GM21528 (cell line): ENCODE measurements at regions not wholly inside any gene's neighbourhood (a gene's known extent, or its start where the extent isn't known, plus 50 kb on each side); places are given as distances from the start of the nearest gene placed in this dataset.

ENCODE experiments used
- ATAC-seq: cut with Tn5 transposase; IDR thresholded peaks from one replicate; pipeline ENCODE4 v1.9.1; 2021; ENCODE audit warnings: mild to moderate bottlenecking, moderate library complexity; ENCODE audit not compliant: unreplicated experiment, low FRiP score

DNA sequence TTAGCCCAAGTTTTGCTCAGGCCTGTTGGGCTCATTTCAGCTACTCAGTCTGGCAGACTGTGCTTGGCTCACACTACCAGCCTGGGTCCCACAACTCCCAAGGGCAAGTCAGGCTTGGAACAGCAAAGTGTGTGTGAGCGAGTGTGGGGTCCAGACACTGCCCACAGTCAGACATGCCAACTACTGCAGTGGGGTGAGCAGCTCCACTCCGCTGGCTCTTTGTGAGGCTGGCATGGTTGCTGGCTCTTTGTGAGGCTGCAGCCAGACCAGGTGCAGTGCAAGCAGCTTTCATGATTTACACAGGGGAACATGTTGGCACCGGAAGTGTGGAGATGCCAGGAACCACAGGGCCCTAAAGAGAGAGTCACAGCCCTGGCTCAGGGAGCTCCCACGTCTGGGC lies 606.7 kb upstream of the FAM174A start:
- no peak for ATAC-seq

DNA sequence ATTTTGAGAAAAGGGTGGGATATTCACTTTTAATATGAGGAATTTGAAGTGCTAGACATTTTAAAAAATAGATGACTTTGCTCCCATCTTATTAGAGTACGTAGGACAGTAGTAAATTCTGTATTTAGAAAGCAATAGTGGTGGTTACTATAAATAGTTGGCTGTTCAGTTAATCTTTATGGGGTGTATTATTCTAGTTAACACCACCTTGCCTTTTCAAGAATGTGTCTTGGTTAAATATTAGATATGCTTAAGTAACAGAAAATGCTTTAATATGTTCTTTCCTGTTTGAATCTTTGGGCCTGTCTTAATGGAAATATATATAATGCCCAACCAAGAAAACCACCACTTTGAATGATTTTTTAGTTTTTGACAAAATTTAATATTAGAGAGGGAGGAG lies 608.7 kb upstream of the FAM174A start:
- ATAC-seq = no peak

DNA sequence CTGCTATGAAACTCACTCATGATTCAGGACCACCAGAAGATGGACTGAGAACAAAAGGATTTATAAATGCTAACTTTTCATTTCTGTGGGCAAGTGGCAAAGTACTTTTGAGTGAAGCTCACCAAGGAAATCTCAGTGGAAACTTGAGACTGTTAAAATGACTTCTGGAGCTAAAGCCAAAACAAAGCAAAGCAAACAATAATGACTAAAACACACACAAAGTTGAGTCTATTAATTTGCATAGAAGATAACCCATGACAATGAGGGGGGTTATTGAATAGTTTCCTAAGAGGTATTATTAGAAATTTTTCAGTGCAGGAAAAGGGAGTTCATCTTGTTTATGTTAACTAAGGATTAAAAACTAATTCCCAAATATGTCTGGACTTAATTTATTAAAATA lies 612.8 kb upstream of the FAM174A start:
- no peak for ATAC-seq

DNA sequence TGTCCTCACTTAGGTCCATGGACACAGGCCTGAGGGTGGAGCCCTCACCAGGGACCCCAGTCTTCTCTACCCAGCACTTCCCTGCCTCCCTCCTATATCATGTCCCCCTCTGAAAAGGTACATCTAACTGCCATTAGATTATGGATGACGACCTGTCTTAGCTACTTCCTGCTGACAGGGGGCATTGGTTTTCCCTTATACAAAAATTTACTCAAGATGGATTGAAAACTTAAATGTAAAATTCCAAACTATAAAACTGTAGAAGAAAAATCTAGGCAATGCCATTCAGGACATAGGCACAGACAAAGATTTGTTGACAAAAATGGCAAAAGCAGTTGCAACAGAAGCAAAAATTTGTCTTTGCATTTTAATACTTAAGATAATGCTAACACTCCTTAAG lies 623.2 kb upstream of the FAM174A start:
- ATAC-seq = no peak

DNA sequence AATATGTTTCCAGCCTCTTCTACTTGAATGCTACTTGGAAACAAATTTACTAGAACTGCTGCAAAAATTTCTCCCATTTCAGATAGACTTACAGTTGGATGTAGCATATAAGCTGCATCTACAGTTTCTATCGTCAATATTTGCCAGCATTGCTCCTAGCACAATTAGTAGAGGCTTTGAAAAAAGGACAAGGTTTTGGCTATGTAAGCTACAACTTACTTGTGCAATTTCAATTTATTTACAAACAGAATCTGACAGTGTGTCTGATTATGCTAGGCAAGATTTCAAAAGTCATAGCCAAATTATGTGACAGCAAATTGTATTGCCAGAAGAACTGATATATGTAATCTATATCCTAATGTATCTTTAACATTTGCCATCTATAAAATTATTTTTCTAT lies 628.4 kb upstream of the FAM174A start:
- no peak for ATAC-seq

DNA sequence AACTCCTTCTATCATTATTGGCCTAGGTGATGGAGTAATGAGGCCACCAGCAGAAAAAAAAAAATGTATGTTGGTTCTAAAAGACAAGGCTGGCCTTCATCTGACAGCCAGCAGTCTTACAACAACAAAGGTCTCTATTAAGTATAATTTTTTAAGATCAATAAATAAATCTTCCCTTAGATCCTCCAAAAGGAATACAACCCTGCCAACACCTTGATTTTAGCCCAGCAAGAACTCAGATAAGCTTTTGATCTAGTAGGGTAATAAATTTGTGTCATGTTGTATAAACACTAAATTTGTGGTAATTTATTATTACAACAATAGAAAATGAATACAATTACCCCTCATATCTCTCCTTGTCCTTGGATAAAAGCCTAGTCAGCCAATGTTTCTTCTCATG lies 633.2 kb upstream of the FAM174A start:
- no peak for ATAC-seq

DNA sequence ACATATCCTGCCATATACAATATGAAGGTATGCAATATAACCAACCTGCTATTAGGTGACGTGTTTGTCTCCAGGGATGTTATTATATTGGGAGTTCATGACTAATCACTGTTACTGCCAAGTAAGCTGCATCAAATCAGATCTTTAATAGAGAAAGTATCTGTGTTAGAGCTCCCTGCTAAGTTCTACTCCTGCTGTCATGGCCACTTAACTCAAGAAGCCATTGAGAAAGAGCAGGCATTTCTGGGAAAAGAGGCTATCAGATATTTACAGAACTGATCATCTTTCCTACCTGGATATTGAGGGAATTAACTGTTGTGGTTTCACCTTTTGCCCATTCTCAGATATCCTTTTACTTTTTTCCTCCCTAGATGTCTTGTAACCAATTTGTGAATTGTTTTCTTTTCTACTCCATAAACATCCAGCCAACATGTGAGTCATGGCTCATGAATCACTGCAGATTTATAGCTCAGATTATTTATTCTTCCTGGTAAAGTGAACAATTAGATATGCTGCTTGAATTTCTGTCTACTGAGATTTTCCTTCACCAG lies 634.8 kb upstream of the FAM174A start:
- ATAC-seq = no peak

DNA sequence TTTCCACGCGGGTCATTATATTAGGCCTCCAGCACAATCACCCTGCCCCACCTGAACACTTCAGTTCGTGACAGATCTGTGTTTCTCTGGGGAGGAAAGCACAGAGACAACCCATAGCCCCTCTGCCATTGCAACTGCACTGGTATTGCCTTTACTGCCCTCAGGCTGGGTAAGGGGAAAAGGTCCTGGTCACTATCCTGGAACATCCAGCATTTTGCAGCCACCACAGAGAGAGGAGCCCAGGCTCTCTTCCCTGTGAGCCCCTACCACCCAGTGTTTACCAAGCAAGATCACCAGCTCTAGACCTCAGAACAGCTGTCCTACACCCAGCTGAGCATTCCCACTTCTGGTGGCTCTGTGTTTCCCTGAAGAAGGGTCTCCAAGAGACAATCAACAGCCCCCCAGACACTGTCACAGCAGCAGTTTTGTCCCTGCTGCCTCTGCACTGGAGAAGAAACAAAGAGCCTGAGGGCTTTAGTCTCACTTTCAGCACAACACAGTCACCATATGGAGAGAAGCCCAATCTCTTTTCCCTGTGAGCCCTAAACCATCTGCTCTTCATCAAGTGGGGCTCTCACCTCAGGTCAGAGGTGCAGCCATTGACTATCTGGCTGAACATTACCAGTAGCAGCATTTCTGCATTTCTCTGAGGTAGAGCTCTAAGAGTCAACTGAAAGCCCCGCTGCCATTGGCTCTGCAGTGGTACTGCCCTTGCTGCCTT lies 655.2 kb upstream of the FAM174A start:
- no peak for ATAC-seq

DNA sequence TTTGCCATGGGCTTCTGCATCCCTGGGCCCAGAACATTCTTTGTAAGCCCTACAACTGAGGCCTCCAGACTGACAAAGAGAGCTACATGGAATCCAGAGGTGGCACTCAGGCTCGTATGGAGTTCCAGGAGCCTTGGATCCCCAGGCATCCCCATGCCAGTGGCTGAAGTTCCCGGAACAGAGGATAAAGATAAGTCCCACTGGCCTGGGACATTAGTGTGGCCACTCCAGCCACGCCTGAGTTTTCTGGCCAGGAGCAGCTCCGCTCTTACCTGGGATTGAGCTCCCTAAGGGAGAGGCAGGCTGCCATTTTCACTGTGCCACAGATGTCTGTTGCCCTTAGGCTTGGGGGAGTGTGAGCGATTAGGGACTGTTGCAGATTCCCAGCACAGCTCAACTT lies 656.3 kb upstream of the FAM174A start:
- no peak for ATAC-seq

DNA sequence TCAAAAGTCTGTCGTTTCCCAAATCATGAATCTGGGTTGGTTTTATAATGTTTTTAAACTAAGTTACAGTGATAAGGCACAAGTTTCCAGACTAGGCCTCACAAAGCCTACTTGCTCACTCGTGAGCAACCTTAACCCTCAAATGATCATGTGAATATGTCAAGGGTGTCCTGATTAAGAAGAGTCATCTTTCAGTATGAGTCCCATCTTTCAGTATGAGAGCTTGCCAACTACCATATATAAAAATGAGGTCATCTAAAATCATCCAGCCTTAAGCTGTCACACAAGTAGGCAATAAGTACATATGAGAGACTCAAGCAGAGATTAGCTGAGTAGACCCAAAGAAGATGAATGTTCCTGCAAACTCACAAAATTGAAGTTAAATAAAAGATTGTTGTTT lies 668.4 kb upstream of the FAM174A start:
- ATAC-seq = no peak

DNA sequence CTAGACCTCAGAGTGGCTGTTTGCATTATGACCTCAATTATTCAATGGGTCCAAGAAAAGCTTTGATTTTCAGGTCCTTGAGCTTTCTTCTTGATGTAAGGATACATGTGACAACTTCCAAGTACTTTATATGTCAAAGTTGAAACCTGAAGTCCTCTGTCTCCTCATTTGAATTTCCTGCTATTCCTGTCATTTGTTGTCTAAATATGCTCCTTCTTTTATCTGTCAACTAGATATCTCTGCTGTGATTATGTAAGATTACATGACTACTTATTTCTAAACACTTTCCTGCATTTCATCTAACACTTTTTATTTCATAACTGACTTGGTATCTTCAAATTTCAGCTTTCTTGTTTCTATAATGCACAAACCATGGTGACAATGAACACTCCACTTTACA lies 670.0 kb upstream of the FAM174A start:
- no peak for ATAC-seq

DNA sequence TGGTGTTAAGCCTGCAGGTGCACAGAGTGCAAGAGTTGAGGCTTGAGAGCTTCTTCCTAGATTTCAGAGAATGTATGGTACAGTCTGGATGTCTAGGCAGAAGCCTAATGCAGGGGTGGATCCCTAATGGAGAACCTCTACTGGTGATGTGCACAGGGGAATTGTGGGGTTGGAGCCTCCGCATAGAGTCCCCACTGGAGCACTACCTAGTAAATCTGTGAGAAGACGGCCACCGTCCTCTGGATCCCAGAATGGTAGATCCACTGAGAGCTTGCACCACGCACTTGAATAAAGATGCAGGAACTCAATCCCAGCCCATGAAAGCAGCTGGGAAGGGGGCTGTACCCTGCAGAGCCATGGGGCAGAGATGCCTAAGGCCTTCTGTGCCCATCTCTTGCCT lies 699.4 kb upstream of the FAM174A start:
- ATAC-seq = no peak

DNA sequence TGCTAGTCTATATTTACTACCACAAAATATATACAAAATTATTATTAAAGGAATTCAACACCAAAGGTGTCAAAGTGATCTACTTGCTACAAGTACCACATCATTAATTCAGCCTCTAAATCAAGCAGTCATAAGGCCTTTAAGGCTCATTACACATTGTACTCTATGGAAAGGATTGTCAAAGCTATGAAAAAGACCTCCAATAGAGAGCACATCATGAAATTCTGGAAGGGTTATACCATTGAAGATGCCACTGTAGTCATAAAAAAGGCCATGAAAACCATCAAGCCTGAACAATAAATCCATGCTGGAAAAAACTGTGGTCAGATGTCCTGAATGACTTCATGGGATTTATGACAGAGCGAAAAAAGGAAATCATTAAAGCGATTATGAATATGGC lies 708.0 kb upstream of the FAM174A start:
- ATAC-seq = no peak

DNA sequence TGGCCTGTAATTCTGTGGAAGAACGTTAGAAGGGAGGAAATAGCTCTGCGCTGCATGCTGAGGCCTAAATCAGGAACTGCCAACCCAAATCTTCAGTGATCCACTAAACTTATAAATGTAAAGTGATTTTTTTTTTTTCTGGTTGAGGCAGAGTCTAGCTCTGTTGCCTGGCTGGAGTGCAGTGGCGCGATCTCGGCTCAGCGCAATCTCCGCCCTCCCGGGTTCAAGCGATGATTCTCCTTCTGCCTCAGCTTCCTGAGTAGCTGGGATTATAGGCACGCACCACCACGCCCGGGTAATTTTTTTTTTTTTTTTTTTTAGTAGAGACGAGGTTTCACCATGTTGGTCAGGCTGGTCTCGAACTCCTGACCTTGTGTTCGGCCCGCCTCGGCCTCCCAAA lies 717.4 kb upstream of the FAM174A start:
- ATAC-seq = no peak

DNA sequence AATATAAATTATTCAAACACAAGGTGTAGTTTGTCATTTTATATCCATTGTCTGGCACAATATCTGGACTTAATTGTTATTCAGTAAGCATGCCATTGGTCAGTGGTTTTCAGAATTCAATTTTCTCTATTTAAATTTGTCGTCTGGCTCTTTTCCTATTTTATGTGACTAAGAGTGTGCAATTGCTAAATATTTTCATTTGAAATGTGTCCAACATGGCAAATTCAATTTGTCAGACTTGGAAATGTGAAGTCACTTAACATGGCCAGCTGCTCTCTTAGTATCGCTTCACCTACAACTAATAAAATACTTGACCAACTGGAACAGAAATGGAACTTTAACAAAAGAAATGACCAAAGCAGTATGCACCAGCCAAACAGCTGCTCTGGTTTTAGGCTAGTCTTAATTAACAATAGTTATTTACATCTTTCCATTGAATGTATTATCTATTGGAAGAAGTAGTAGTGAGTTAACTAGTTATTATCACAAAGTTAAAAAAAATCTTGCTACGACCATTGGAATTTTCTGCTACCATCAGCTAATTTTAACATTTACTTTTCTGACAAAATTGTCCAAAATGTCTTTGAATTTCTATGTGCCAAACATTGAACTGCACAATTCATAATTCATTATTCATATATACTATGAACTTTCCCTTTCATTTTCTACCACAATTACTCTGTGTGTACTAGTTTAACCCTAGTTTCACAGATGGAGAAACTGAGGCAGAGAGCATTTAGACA lies 720.7 kb upstream of the FAM174A start:
- no peak for ATAC-seq

DNA sequence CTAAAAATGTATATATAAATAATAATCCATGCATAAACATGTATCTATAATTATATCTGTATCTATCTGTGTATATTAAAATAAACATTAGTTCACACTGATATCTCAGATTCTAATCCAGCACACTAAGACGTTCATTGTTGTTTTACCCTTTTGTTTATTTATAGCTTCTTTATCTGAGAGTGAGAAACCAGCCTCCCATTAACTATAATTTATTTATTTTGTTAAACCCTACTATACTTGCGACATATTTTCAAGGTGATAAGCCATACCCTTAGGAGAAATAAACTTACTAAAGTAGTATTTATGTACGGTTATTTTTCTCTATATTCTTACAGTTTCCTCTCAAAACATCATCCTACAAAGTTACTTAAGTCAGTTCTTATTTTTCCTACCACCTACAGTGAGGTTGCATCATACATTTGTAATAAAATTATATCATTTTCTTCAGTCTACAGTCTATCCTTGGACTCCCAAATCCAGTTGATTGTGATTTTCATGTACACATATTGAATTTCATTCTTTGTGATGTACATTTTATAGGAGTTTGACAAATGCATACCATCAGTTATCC lies 726.4 kb upstream of the FAM174A start:
- no peak for ATAC-seq

DNA sequence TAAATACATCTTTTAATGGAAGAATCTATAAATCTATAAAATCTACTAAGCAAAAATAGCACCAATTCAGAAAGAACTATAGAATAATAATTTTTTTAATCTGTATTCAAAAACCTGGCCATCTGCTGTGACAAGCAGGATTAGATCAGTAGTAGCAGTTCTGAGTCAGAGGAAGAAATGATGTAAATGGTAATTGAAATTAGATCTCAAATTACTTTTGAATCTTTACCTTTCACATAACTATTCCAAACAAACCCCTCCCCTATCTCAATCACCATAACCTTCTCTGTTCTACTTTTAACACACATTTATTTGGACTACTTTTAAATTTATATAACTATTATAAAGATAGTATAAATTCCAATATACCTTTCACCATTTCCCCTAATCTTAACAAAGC lies 727.8 kb upstream of the FAM174A start:
- ATAC-seq = no peak

DNA sequence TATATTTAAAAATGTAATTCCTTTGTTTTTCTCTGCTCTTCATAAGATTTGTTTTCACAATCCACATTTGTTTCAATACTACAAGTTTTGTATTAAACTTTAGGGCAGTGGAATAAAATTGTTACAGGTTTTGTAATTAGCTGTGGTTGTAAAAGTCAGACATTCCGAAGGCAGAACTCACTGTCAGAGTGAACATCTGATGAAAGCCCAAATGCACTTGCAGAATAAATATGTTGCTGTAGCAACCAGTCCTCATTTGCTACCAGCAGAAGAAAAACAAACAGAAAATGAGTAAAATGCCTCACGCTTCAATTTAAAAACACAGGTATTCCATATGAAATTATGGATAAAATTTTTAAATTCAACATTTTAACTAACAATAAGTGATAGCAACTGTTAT lies 740.1 kb upstream of the FAM174A start:
- no peak for ATAC-seq

DNA sequence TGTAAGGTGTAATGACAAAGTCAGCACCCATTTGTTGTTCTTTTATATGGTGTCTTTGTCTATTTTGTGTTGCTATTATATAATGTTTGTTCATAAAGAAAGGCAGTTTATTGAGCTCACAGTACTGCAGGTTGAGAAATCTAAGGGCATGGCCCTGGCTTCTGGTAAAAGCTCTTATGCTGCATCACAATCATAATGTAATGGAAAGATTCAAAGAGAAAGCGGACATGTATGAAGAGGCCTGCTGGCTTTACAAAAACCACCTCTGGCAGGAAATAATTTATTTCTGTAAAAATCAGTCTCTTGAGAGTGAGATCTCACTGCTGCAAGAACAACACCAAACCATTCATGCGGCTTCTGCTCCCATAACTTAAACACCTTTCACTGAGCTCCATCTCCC lies 746.7 kb upstream of the FAM174A start:
- no peak for ATAC-seq

DNA sequence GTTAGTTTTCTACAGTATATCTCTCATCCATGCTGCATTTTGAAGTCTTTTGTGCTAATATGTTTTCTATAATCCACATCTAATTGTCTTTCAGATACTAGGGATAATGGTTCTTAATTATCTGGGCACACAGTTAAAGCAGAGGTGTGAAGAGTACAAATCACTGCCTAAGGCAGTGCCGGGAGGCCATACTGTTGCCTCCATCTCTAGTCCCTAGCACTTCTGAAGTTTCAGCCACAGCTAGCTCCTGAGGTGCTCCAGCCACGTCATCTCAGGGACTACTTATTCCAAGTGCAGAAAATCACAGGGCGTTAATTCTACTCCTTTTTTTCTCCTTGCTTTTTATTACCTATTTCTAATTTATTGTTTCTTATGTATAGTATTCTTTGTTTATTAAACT lies 760.0 kb upstream of the FAM174A start:
- no peak for ATAC-seq

DNA sequence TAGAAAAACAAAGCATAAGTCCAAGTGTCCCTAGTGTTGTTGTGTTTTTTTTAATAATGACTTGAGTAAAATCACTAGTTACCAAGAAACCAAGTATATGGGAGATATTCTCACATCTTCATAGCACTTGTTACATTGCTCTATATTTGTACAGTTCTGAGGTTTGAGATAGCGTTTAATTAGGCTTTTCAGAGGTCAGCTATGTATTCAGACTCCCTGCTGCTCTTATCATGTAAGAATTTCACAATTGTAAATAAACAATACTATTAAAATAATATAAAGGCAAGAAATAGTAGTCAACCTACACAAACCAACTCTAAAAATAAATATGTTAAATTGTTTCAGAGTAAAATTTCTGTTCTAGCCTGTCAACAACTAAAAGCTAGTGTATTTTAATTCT lies 761.9 kb upstream of the FAM174A start:
- no peak for ATAC-seq

DNA sequence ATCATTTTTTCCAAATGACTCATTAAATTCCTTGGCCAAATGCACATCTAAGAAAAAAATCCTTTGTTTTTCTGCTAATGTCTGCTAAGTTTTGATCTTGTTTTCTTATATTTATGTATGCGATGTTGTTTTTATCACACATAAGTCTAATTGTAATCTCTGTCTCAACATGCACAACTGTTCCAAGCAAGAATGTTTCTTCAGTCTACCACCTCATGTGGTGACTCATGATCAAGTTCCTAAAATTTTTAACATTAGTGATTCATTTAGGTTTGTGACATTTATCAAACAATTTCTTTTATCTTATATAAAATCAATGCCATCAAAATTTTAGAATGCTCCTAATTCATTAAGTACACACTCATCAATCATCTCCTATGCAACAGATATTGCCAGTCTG lies 763.9 kb upstream of the FAM174A start:
- no peak for ATAC-seq
